ENCODE measurements at regions not wholly inside any gene's neighbourhood (a gene's known extent, or its start where the extent isn't known, plus 50 kb on each side); places are given as distances from the start of the nearest gene placed in this dataset.
A peak's percentile ranks its signal among the peaks of the same experiment; 100 is the strongest.

DNA sequence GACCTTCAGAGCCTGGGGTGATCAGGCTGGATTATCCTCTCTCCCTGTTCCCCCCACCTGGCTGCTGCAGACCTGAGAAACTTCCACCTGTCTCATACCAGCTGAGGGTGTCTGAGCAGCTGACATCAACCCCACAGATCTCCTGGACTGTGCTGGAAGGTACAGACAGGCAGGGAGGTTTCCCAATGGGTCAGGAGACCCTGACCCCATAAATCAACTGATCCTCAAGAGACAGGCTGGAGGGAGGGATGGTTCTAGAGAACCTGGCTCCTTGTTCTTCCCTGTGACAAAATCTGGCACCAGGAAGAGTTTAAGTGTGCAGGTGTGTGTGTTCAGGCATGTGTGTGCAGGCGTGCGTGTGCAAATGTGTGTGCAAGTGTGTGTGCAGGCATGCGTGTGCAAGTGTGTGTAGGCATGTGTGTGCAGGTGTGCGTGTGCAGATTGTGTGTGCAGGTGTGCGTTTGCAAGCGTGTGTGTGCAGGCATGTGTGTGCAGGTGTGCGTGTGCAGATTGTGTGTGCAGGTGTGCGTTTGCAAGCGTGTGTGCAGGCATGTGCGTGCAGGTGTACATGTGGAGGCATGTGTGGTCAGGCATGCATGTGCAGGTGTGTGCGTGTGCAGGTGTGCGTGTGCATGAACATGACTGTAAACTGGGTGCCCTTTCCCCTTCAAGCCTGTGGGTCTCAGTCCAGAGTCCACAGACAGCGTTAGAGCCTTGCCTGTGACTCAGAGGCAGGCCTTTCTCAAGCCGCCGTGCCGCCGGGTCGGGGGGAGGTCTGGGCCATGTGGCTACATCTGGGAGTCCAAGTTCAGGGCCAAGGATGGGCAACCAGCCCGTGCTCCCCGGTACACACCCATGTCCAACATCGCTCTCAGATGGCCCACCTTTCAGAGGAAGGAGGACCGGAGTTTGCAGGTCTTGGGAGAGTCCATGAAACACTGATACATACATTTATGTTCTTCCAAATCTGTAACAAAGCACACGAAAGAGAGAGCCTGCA is 50.1 kb upstream of the ELN start:
- no peaks in the 10 kb centered on the region for H3K36me3 ChIP-seq
- H3K4me3 ChIP-seq, result no peak overlapping the region
- H3K27ac ChIP-seq, result peak overlapping the region; percentile 39
- intact Hi-C loops (cut with DNase I), result no loop called here
- DNase-seq, result peak; percentile 52
- H3K27me3 ChIP-seq, result no peaks in the 10 kb centered on the region
- TF ChIP-seq CTCF (IDR thresholded peaks at IDR 0.05), result no peak
- H3K9ac ChIP-seq (ENCODE audit: low read depth in 2 of 2, low read length in 2 of 2), result peak overlapping the region in 1 of 2 donors; percentile 9
- peaks cover 5% of the 10 kb centered on the region for H3K4me1 ChIP-seq
- H3K9me3 ChIP-seq, result no peaks in the 10 kb centered on the region

All from colonic mucosa (tissue), 4 donors.